Transverse colon (tissue), 3 donors: ENCODE measurements at regions not wholly inside any gene's neighbourhood (a gene's known extent, or its start where the extent isn't known, plus 50 kb on each side); places are given as distances from the start of the nearest gene placed in this dataset.

Experiments used
- POLR2A ChIP-seq: fragments of 450-650 bp; IDR thresholded peaks from one replicate; pipeline ENCODE4 v1.6.1; 2016; ENCODE audit warnings: antibody characterized with exemption, mild to moderate bottlenecking, moderate library complexity
- TF ChIP-seq, protein P1 (sequence below), 5 experiments: fragments of 200-600 bp in 3 of 5; fragments of 450-650 bp in 2 of 5; sonication (generic) in 3 of 5; IDR thresholded peaks; 1 replicate in 2 of 5; 2 replicates in 3 of 5; pipeline ENCODE4 v1.5.1; 2016 to 2017; ENCODE audit warnings: antibody characterized with exemption in 5 of 5, inconsistent platforms in 3 of 5, mild to moderate bottlenecking in 2 of 5, moderate library complexity in 1 of 5

DNA sequence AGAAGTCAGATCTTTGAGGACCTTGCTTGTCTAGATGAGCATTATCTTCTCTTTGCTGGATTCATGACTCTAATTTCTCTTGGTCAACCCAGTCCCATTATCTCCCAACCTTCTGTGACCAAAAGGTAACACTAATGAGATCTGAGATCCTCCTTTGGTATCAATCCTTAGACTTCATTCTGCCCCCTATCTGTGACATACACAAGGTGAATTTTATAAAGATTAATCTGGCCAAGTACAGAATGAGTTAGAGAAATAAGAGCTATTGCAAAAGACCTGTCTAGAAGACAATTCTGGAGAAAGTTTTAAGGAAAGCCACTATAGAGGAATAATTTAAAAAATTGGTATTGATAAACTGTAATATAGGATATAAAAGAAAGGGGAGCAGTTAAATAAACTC lies 113.8 kb upstream of the KCNMB2 start:
- TF ChIP-seq, protein P1, sequence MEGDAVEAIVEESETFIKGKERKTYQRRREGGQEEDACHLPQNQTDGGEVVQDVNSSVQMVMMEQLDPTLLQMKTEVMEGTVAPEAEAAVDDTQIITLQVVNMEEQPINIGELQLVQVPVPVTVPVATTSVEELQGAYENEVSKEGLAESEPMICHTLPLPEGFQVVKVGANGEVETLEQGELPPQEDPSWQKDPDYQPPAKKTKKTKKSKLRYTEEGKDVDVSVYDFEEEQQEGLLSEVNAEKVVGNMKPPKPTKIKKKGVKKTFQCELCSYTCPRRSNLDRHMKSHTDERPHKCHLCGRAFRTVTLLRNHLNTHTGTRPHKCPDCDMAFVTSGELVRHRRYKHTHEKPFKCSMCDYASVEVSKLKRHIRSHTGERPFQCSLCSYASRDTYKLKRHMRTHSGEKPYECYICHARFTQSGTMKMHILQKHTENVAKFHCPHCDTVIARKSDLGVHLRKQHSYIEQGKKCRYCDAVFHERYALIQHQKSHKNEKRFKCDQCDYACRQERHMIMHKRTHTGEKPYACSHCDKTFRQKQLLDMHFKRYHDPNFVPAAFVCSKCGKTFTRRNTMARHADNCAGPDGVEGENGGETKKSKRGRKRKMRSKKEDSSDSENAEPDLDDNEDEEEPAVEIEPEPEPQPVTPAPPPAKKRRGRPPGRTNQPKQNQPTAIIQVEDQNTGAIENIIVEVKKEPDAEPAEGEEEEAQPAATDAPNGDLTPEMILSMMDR (IDR thresholded peaks at IDR 0.05) = no peak
- no peak for TF ChIP-seq POLR2A
